Calu3 (cell line): ENCODE measurements at regions not wholly inside any gene's neighbourhood (a gene's known extent, or its start where the extent isn't known, plus 50 kb on each side); places are given as distances from the start of the nearest gene placed in this dataset.

Source experiments
- BruUV-seq: library from RNA; stranded (reverse); fragments of 400-500 nt; replicated peaks from 2 replicates; lab custom pipeline; 2021; lab: Mats Ljungman, UMichigan
- CTCF ChIA-PET: fragments of 300-600 bp; sonication (Branson Sonifier 250); formaldehyde crosslinking; loops from one replicate; lab custom pipeline; 2022; ENCODE audit warnings: antibody characterized with exemption; lab: Charles Lee
- DNase-seq: peaks from one replicate; pipeline ENCODE4 v3.0.0; 2022
- H3K27ac Mint-ChIP-seq: one replicate; pipeline ENCODE4 v1.8.0; 2022; ENCODE audit warnings: mixed read lengths; ENCODE audit not compliant: unreplicated experiment
- H3K27me3 Mint-ChIP-seq: one replicate; pipeline ENCODE4 v1.8.0; 2022; ENCODE audit warnings: mixed read lengths; ENCODE audit not compliant: unreplicated experiment
- H3K36me3 Mint-ChIP-seq: one replicate; pipeline ENCODE4 v1.8.0; 2022; ENCODE audit warnings: mild to moderate bottlenecking, moderate library complexity, mixed read lengths; ENCODE audit not compliant: insufficient read depth, unreplicated experiment
- H3K4me1 Mint-ChIP-seq: one replicate; pipeline ENCODE4 v1.8.0; 2022; ENCODE audit warnings: mild to moderate bottlenecking, low read depth, mixed read lengths; ENCODE audit not compliant: unreplicated experiment
- H3K4me3 Mint-ChIP-seq: one replicate; pipeline ENCODE4 v1.8.0; 2022; ENCODE audit warnings: mild to moderate bottlenecking, low read depth, moderate library complexity, mixed read lengths; ENCODE audit not compliant: unreplicated experiment
- H3K9me3 Mint-ChIP-seq: one replicate; pipeline ENCODE4 v1.8.0; 2022; ENCODE audit warnings: low read depth, mixed read lengths; ENCODE audit not compliant: unreplicated experiment
- CTCF ChIP-seq: fragments of 200-600 bp; IDR thresholded peaks from one replicate; pipeline ENCODE4 v1.8.0; 2022; ENCODE audit warnings: antibody characterized with exemption; ENCODE audit not compliant: unreplicated experiment
- intact Hi-C: fragments of 100-400 bp; cut with micrococcal nuclease; formaldehyde crosslinking; loops from one replicate; pipeline ENCODE4 v1.10.0; 2022; ENCODE audit not compliant: unreplicated experiment

DNA sequence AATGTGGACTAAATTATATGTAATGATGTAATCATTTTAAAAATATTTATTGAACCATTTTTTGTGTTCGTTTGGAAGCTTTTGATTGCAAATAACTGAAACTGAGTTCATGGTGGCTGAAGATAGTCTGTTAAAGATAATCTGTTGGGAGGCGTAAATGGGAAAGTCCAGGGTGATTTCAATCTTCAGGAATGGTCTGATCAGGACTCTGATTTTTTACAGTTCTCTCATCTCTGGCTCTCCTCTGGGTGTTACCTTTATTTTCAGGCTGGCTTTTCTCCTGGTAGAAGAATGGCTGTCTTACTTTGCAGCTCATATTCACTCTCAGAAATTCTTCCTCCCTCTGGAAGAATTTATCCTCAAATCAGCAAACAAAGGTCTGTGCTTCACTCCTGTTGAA, 199.0 kb upstream of the LEF1 start:
- no peak for TF ChIP-seq CTCF
- no peaks in the 10 kb centered on the region for H3K9me3 Mint-ChIP-seq
- H3K27me3 Mint-ChIP-seq = peaks cover 38% of the 10 kb centered on the region
- CTCF ChIA-PET = no interaction called here
- no peaks in the 10 kb centered on the region for H3K36me3 Mint-ChIP-seq
- BruUV-seq = no TSS peak
- H3K4me1 Mint-ChIP-seq = no peaks in the 10 kb centered on the region
- intact Hi-C loops = no loop called here
- no peak for DNase-seq
- no peak overlapping the region for H3K4me3 Mint-ChIP-seq
- no peak overlapping the region for H3K27ac Mint-ChIP-seq

GRCh38 chr4:108366716-108367115, 198.0 kb upstream of the LEF1 start:
- BruUV-seq = no TSS peak
- Mint-ChIP-seq H3K4me3 (no peak overlapping the region), H3K4me1 (no peaks in the 10 kb centered on the region), H3K27me3 (peaks cover 34% of the 10 kb centered on the region), H3K27ac (no peak overlapping the region), H3K36me3 (no peaks in the 10 kb centered on the region), H3K9me3 (no peaks in the 10 kb centered on the region)
- intact Hi-C loops = no loop called here
- CTCF ChIA-PET = no interaction called here
- no peak for TF ChIP-seq CTCF
- DNase-seq = no peak

- Mint-ChIP-seq H3K4me3 (no peak overlapping the region), H3K4me1 (no peaks in the 10 kb centered on the region), H3K27ac (no peak overlapping the region), H3K27me3 (peaks cover 24% of the 10 kb centered on the region), H3K9me3 (no peaks in the 10 kb centered on the region), H3K36me3 (no peaks in the 10 kb centered on the region)
- no peak for TF ChIP-seq CTCF
- no peak for DNase-seq
- intact Hi-C loops = no loop called here
- BruUV-seq = no TSS peak
- CTCF ChIA-PET = no interaction called here
These were observed 196.8 kb upstream of the LEF1 start for GRCh38 chr4:108365551-108365950.

GRCh38 chr4:108361886-108362285, 193.2 kb upstream of the LEF1 start:
- CTCF ChIA-PET = no interaction called here
- no peaks in the 10 kb centered on the region for H3K9me3 Mint-ChIP-seq
- H3K27me3 Mint-ChIP-seq = peaks cover 8% of the 10 kb centered on the region
- no peak overlapping the region for H3K4me3 Mint-ChIP-seq
- DNase-seq = no peak
- no peaks in the 10 kb centered on the region for H3K36me3 Mint-ChIP-seq
- no TSS peak for BruUV-seq
- no peaks in the 10 kb centered on the region for H3K4me1 Mint-ChIP-seq
- intact Hi-C loops = no loop called here
- TF ChIP-seq CTCF = no peak
- H3K27ac Mint-ChIP-seq = no peak overlapping the region
